Embryonic facial prominence (tissue), 1 donor: ENCODE measurements at regions not wholly inside any gene's neighbourhood (a gene's known extent, or its start where the extent isn't known, plus 50 kb on each side); places are given as distances from the start of the nearest gene placed in this dataset.
"Not testable (repeated sequence)": the region's sequence is repeated elsewhere in the genome, so short reads cannot be mapped to it uniquely, and the experiment has no call there.

Source experiments
- DNase-seq: peaks from one replicate; pipeline ENCODE4 v3.0.0-alpha.2; 2016; ENCODE audit errors: extremely low spot score

DNA sequence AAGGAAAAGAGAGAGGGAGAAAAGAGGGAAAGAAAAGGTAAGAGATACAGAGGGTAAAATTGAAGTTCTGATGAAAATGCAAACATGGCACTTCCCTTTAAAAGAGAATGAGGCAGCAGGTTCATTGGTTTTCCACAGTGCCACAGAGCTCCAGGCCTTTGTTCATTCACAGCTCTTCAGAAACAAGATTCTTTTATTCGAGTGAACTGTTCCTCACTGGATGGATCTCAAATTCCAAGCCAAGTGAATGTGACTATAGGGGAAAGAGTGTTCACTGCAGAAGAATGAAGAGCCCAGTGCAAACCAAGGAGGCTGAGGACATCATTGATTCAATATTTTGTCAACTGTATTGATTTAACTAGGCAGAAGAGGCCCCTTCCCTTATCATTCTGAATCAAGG is 280.3 kb upstream of the PROK2 start:
- no peak for DNase-seq

GRCh38 chr3:72064727-72065126 is 279.8 kb upstream of the PROK2 start:
- not testable (repeated sequence) for DNase-seq

GRCh38 chr3:72062017-72062416 is 277.1 kb upstream of the PROK2 start:
- no peak for DNase-seq

DNA sequence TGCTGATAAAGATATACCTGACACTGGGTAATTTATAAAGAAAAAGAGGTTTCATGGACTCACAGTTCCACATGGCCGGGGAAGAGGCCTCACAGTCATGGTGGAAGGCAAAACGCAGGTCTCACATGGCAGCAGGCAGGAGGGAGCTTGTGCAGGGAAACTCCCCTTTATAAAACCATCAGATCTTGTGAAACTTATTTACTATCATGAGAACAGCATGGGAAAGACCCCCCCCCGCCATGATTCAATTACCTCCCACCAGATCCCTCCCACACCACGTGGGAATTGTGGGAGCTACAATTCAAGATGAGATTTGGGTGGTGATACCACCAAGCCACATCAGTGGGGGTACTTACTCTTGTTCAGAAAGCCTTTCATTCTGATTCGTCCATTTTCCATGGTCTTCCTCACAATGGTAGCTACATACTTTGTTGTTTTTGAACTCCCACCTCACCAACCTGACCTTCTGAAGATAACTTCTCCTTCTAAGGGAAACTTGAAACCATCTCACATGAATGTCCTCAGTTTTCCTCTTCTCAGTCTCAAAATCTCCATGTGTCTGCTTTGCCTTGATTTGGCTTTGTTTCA is 275.6 kb upstream of the PROK2 start:
- no peak for DNase-seq

DNA sequence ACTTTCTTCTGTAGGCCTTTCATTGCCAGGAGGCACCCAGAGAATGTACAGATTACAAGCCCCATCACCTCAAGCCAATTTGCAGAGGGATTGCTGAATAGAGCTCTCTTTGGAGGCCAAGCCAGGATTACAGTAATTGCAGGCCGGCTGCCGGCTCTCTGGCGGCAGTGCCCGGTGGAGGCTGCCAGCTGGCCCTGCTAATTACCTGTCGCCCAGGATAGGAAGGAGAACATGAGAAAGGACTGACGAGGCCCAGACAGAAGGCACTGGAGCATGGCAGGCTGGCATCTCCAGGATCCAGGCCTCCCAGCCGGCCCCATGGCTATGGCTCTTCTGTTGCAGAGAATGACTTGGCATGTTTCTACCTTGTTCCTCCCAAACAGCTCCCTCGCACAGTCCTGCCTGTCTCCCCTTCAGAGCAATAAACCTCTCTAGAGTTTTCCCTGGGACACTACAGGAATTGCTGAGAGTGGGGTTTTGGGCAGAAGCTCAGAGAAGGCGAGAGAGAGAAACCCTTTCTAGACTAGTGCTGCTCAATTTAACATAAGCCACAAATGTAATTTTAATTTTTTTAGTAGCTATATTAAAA is 273.6 kb upstream of the PROK2 start:
- DNase-seq = no peak

GRCh38 chr3:72055436-72055835 is 270.5 kb upstream of the PROK2 start:
- no peak for DNase-seq

DNA sequence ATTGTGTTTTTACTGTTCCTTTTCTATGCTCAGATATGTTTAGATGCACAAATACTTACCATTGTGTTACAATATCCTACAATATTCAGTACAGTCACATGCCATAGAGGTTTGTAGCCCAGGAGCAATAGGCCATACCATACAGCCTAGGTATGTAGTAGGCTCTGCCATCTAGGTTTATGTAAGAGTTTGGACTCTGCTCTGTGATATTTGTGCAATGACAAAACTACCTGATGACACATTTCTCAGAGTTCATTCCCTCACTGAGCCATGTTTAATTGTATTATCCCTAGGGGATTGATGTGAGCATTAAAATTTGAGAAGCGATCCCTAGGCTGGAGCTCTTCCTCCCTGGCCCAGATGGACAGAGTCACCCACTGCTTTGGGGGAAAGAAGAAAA is 270.0 kb upstream of the PROK2 start:
- DNase-seq = no peak

DNA sequence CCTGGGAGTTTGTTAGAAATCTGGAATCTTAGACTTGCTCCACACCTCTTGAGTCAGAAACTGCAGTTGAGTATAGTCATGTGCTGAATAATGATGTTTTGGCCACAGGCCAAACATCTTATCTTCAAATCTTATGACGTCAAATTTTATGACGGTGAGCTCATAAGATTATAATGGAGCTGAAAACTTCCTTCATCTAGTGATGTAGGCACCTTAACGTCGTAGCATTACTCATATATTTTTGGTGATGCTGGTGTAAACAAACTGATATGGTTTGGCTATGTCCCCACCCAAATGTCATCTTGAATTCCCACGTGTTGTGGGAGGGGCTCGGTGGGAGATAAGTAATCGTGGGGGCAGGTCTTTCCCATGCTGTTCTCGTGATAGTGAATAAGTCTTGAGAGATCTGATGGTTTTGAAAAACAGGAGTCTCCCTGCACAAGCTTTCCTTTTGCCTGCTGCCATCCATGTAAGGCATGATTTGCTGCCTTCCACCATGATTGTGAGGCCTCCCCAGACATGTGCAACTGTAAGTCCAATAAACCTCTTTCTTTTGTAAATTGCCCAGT is 268.0 kb upstream of the PROK2 start:
- DNase-seq = no peak

- DNase-seq = no peak
Measured at GRCh38 chr3:72050771-72051170, 265.8 kb upstream of the PROK2 start.

DNA sequence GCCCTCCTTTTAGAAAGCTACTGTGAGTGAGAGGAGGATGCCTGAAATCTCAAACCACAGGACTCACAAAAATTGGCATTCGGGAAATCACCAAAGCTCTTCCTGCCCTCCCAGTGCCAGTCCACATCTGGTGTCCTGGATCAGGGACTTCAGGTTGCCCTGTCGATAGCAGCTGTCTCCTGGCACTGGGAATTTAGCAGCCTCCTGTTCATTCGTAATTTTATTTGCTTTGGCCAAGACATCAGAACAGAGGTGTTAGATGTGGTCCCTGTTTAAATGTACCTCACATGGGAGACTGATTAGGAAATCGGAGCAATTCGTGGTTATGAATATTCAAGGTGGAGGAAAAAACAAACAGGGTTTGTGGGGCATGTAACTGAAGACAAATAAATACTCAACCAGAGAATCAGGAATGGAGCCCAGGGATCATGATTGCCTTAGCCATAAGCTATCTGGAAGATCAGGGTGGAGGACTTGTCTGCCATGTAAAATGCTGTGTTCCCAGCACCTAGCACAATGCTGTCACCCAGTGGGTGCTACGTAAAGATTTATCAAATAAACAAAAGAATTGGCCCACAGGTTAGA is 265.2 kb upstream of the PROK2 start:
- no peak for DNase-seq

DNA sequence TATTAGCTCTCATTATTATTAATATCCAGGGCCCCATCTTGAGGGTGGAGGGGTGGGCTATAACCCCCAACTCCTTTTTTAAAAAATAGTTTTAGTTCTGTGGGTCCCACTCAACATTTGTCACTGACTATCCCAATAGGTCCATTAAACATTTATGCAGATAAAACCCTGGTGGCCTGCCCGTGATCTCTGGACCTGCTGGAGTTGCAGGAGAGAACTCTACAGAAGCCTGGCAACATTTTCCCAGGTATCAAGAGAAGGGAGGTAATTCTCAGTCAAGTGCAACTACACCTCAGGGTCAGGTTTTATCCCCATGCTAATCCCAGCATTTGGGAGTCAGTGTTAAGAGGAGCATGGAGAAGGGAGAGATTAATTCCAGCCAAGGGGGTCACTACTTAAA is 264.4 kb upstream of the PROK2 start:
- no peak for DNase-seq

DNA sequence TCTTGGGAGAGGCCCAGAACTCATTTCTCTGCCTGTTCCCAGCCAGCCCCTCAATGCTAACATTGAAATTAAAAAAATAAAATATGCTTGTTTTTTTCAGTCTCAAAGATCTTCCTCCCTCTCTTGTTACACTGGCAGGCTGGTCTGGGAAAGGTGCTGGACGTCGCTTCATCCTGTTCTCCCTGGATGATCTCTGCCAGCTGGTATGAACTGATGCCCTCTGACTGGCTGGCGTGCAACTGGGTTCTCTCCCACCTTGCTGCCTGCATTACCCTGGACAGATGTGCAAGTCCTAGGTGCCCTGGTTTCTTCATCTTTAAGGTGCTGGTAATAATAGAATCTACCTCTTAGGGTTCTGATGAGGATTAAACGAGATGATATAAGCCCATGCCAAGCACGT is 263.9 kb upstream of the PROK2 start:
- no peak for DNase-seq

GRCh38 chr3:72047221-72047871 is 262.4 kb upstream of the PROK2 start:
- no peak for DNase-seq

- no peak for DNase-seq
Measured at GRCh38 chr3:72044231-72044855, 259.4 kb upstream of the PROK2 start.

- DNase-seq = no peak
Measured at GRCh38 chr3:72043204-72044133, 258.5 kb upstream of the PROK2 start.

DNA sequence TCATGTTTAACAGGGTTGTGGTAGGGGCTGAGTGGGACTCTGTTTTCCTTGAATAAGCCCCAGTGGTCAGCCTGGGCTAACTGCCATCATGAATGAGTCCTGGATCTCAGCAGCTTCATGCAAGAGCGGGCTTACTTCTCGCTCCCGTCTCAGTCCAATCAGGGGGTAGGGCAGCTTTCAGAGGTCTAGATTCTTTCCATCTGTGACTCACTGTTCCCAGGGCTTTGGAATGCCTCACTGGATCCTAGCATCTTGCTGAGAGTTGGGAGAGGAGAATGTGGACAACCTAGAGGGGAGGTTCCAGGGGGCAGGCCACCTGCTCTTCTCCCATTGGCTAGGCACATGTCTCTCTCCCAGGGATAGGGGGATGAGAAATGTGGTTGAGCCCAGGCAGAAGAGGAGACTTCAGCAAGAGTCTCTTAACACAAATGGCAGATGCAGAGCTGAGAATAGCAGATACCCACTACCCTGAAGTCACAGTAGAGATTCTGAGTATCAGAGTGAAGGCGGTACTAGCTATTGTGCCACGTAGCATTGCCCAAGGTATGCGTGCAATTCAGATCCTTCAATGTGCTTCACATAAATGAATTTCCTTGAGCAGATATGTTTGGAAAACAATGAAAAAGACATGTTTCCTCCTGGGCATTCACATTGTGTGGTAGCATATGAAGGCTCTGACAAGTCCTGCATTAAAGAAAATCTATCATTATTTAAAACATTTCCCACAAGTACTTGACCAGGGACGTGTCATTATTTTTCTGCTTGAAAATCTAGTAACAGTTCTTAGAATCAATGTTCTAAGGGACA is 257.7 kb upstream of the PROK2 start:
- no peak for DNase-seq

DNA sequence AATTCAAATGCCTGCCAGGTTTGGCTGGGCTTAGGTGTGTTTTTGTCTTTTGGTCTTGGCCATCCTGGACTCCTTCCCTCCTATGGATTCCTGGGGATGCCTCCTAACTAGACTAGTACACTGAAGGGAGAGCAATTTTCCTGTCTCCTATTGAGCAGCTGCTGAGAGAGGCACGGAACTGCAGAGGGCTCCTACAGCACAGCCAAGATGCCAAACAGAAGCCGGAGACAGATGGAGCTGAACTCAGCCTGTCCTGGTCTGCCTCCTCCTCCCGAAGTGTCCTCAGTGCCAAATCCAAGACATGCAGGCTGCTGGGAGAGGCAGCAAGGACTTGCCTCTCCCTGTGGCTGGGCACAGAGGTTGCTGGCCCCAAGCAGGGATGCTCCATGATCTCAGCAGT is 256.6 kb upstream of the PROK2 start:
- DNase-seq = peak; percentile 21

DNA sequence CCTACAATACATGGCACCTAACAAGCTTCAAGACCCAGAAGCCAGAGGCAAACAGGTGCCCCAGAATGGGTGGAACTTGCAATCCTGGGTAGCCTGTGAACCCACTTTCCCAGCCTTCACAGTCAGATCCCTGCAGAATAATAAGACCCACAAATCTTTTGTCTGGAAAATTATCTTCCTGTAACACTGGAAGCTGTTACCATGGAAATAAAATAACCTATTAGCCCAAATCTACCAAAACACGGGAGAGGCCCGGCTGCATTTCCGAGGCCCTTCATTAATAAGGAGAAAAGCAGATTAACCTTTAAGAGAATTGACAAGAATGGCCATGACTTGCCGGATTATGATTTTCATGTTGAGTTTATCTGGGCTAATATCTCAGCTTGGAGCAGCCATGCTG is 256.1 kb upstream of the PROK2 start:
- DNase-seq = no peak

- DNase-seq = no peak
Measured at GRCh38 chr3:72039677-72040076, 254.7 kb upstream of the PROK2 start.

DNA sequence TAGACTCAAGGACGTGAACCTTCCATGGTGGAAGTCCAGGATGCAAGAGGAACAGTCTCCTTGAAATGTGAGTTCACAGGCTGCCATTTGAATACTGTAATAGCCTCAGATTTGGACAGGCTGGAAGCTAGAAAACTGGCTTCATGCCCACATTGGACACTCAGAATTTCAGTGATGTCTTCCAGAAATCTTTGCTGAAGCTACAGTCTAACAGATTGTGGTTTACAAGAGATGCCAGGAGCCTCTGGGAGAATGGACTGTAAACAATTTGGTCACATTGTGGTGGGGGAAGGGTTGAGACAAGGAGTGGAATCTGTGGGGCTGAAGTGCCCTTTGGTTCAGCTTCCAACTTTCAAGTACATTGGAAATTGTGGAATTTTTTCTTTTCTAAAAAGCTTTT is 252.0 kb upstream of the PROK2 start:
- DNase-seq = no peak
